ENCODE measurements at regions not wholly inside any gene's neighbourhood (a gene's known extent, or its start where the extent isn't known, plus 50 kb on each side); places are given as distances from the start of the nearest gene placed in this dataset.

DNA sequence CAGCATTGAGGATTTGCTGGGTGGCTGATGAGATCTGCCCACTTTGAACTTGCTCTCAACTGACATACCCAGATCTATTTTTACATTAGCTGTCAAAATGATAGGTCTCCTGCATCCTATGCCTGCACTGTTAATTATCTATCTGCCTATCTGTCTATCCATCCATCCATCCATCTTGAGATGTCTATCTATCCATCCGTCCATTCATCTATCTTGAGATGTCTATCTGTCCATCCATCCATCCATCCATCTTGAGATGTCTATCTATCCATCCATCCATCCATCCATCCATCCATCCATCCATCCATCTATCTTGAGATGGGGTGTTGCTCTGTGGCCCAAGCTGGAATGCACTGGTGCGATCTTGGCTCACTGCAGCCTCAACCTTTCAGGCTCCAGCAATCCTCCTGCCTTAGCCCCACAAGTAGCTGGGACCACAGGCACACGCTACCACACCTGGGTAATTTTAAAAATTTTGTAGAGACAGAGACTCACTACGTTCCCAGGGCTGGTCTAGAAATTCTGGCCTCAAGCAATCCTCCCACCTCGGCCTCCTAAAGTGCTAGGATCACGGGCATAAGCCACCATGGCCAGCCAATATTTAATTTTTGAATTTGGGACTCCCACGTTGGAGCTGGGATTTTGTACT is 159.4 kb upstream of the NSMCE3 start:
- DNase-seq (ENCODE audit: low read depth): no peak

DNA sequence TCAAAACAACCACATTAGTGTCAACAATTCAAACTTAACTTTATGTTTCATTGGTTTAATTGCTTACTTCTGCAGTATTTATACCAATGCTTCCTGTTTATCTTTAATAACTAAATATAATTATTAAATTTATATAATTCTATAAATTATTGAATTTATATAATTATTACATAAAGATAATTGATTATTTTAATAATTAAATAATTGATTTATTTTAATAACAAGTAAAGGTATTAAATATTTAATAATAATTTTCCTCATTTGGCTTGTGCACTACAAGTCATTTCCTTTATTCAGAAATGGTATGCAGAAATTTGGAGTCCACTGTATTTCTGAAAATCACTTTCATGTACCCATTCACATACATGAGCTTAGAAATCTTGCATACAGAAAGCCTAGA is 156.2 kb upstream of the NSMCE3 start:
- DNase-seq (ENCODE audit: low read depth): no peak

DNA sequence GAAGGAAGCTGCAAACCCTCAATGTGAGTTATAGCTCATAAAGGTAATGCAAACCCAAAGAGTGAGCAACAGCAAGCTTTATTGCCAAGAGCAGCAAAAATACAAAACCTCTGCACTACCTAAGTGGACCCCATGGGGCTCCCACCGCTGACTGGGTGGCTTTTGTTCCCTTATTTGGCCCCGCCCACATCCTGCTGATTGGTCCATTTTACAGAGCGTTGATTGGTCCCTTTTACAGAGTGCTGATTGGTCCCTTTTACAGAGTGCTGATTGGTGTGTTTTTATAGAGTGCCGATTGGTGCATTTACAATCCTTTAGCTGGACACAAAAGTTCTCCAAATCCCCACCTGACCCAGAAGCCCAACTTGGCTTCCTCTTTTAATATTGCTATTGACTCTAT is 154.5 kb upstream of the NSMCE3 start:
- no peak for DNase-seq (ENCODE audit: low read depth)

DNA sequence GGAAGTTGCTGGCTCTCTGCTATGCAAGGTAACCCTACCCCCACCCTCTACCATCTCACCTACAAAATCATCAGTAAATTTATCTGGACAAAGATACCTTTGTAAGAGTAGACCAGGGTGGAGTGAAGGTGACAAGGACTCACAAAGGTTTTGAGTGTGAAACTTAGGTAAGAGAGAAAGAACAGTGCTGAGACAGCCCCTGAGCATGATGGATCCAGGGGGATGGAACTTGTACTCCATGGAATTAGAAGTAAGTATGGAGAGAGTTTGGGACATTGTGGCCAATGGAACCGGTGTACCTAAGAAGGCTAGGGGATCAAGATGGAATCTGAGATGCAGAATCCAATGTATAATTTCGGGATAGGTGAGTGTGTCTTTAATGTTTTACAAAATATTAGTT is 153.0 kb upstream of the NSMCE3 start:
- no peak for DNase-seq (ENCODE audit: low read depth)

DNA sequence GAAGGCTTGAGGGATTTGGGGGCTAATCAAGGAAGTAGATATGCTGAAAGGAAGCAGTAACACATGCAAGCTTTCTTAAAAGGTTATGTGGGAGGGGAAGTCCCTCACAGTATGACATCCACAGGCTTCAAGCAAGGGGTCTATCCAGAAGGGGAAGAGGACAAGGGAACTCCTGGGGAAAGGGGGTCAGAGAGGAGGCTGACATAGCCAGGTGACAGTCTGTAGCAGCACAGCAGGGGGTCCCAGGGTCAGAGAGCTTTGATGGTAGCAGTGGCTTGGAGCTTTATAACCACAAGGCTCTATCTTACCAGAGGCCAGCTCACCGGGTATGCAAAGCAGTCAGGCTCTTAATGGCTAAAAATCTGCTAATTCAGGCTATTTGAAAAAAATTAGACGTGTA is 150.6 kb upstream of the NSMCE3 start:
- no peak for DNase-seq (ENCODE audit: low read depth)

DNA sequence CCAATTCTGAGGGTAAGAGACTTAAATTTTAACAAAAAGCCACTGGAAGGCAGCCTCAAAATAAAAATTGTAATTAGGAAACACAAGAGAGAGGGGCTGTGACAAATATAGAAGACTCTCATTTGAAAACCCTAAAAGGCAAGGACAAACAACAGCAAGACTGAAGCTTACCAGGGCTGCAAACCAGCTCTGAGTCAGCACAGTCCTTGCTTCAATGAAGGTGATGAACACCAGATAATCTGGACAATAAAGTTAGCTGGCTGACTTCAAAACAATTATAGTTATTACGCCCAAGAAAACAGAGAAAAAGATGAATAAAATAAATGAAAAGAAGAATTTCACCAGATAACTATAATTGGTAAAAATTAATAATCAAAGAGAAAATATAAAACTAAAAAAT is 149.3 kb upstream of the NSMCE3 start:
- DNase-seq (ENCODE audit: low read depth): no peak

DNA sequence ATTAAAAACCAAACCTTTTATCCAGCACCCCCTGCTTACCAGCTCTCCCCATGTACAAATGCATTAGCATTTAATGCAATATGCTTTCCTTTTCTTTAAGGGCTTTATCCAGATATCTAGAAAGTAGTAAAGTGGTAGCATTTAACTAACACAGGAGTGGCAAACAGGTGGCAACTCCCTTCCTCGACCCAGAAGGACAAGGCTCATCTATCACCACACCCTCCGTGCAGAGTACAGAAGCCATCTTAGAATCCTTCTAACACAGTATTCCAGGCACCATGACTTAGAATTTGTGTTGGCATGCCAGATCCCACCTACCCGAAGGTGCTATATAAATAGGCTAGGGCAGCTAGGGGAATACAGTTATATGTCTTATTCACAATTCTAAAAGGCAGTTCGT is 148.6 kb upstream of the NSMCE3 start:
- no peak for DNase-seq (ENCODE audit: low read depth)

DNA sequence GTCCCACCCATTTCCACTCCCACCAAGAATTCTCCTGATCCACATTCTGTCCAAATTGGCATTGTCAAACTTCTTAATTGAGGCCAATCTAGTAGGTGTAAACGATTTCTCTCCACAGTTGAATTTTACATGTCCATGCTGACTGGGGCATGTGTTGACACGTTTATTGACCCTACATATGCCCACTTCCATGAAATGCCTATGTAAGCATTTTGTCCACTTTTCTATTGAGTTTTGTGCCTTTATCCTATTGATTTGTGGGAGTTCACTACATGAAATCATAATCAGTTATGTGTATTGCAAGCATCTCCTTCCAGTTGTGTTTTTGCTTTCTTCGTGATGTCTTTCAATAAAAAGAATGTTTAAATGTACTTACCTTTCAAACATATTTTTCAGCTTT is 141.7 kb upstream of the NSMCE3 start:
- no peak for DNase-seq (ENCODE audit: low read depth)

DNA sequence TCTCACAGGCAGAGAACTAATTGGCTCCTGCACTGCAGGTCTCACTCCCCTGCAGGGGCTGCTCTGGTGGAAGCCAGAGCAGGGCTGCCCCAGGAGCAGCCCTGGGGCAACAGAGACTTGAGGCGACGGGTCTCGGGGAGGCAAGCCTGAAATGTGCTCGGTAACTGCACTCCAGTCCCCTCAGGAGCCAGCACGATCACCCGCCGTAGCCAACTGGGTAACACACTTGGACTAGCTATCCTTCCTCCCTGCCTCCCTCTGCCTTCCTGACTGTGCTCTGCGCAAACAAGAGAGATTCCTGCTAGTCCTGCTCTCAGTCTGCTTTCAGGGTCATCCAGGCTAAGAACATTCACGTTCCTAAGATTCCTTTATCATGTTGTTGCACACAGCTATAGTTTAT is 140.7 kb upstream of the NSMCE3 start:
- DNase-seq (ENCODE audit: low read depth): no peak

DNA sequence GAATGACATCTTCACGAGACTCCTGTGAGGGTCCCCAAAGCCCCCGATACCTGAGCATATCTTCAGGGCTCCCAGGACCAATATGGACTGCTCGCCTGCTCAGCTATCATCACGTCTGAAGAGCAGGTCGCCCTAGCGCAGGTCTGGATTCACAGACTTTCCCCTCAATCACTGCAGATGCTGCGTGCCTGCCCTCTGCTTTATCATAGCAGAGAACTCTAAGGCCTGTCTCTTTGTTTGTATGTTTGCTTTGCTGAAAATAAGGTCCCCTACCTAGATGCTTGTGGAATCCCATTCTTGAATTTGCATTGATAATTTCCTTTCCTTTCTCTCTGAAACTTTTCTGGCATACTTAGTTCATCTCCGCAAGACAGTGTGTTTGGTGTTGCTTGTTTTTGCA is 140.3 kb upstream of the NSMCE3 start:
- no peak for DNase-seq (ENCODE audit: low read depth)

DNA sequence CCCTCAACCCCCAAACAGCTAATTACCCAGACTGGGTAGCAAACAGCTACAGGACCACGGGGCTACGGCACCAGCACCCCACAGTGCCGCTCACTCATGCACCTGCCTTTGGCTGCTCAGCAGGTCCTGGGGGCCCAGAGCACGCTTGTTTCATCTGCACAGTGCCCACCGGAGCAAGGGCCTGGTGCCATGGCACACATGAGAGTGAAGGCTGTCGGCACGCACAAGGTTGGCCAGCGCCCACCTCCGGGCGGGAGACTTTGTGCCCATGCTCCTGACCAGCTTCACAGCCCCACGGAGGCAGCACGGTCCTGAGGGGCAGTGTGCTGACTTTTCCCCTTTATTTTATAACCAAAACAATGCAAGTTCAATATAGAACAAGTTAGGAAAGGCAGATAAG is 135.9 kb upstream of the NSMCE3 start:
- DNase-seq (ENCODE audit: low read depth): no peak

DNA sequence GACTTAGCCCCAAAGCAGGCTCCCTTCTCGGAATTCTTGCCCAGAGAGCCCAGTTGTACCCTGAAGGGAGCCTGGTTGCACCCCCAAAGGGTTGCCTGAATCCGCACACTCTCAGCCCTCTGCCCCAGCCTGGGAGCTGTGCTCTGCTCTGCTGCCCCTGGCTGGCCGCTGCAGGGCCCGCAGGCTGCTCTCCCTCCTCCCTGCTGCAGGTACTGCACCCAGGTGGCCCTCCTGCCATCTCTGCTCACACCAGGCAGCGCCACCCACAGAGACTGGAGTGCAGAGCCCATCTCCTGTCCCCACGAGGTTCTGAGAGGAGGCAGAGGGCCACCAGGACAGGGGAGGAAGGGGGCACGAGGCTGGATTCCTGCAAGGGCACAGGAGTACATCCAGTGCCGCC is 134.2 kb upstream of the NSMCE3 start:
- DNase-seq (ENCODE audit: low read depth): no peak

DNA sequence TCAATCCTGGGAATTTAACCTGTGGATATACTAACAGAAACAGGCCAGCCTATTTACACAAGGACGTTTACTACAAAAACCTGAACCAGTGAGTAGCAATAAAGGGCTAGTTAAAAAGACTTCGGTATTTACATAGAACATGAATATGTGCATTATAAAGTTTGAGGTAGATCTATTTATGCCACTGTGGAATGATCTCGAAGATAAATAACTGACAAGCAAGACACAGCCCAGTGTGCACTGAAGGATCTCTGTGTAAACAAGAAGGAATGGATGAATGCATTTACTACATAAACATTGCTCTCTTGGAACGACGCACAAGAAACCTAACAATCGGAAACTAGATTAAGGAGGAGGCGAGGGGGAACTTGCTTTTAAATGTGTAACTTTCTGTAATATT is 132.0 kb upstream of the NSMCE3 start:
- no peak for DNase-seq (ENCODE audit: low read depth)

DNA sequence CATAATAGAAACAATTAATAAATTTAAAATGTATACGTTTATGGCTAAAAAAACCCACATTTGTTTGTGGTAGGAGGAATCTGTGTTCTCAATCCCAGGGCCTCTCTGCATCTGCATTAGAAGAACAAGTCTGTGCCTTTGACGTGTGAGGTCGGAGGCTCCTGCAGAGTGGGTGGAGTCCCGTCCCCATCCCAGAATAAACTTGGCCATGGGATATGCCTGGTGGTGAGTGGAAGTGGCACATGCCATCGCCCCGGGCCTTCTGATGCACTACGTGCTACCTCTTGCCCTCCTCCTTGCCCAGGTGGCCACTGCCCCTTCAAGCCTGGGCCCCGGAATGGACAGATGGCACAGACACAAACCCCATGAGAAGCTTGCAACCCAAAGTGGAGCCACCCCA is 131.1 kb upstream of the NSMCE3 start:
- no peak for DNase-seq (ENCODE audit: low read depth)

DNA sequence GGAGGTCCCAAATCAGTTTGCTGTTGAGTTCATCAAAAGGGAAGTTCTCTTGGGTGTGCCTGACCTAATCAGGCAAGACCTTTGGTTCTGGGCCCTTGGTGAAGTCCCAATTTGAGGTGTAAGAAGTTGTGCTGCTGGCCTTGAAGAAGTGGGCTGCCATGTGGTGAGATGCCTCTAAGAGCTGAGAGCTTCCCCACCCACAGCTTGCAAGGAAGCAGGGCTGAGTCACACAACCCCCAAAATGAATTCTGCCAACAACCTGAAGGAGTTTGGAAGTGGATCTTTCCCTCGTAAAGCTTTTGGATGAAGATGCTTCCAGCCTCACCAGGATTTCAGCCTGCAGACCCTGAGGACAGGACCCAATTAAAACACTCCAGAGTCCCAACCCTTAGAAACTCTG is 129.3 kb upstream of the NSMCE3 start:
- DNase-seq (ENCODE audit: low read depth): no peak

DNA sequence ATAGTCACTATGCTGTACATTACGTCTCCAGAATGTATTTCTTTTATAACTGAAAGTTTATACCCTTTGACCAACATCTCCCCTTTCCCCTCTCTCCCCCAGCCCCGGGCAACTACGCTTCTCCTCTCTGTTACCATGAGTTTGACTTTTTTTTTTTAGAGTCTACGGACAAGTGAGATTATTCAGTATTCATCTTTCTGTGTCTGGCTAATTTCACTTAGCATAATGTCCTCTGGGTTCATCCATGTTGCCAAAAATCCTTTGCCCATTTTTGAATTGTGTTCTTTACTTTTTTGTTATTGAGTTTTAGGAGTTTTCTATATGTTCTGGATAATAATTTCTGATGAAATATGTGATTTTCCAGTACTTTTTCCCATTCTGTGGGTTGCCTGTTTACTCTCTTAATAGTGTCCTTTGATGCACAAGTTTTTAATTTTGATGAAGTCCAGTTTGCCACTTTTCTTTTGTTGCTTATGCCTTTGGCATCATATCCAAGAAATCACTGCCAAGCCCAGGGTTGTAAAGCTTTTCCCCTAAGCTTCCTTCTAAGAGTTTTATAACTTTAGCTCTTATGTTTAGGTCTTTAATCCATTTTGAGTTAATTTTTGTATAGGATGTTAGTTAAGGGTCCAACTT is 126.7 kb upstream of the NSMCE3 start:
- no peak for DNase-seq (ENCODE audit: low read depth)

DNA sequence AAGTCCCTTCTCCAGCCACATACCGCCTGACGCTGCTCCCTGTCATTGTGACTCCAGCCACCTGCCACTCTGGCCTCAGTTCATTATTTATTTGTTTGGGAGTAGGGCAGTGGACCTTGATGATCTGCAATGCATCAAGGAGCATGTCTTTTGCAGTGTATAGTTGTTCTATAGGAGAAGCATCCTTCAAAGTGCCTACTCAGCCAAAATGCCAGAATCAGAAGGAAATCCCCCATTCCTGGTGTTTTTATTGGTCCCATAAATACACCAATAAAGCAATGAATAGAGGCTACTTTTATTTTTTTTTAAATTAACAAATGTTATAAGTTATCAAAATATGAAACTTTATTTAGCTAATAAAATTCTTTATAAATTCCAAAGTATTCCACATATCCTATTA is 123.8 kb upstream of the NSMCE3 start:
- DNase-seq (ENCODE audit: low read depth): no peak

DNA sequence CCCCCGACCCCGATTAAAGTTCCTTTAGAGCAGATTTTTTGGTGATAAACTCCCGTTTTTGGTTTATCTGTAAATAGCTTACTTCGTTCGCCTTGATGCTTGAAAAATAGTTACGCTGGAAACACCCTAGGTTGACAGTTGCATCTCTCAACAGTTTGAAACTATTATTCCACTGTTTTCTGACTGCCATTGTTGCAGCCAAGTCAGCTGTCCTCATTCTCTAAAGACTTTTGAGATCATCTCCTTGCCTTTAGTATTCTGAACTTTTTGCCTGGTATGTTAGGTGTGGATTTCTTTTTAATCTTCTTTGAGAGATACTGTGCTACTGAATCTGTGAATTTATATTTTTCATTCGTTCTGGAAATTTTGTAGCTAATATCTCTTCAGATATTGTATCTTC is 122.7 kb upstream of the NSMCE3 start:
- DNase-seq (ENCODE audit: low read depth): no peak

DNA sequence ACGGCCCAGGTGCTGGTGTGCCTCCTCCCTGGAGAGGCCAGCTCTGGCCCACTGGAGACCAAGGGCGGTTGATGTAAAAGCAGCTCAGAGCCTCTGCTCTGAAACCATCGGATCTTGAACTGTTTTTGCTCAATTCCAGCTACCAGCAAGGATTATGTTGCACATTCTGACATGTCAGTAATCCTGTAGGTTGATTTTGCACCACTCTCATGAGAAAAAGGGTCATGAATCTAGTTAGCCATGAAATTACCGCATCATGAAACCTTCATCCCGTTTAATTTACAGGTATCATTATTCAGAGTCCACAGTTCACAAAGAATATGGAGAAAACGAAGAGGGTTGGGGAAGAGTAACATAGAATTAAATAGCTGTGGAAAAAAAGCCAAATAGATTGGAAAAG is 120.4 kb upstream of the NSMCE3 start:
- DNase-seq (ENCODE audit: low read depth): no peak

DNA sequence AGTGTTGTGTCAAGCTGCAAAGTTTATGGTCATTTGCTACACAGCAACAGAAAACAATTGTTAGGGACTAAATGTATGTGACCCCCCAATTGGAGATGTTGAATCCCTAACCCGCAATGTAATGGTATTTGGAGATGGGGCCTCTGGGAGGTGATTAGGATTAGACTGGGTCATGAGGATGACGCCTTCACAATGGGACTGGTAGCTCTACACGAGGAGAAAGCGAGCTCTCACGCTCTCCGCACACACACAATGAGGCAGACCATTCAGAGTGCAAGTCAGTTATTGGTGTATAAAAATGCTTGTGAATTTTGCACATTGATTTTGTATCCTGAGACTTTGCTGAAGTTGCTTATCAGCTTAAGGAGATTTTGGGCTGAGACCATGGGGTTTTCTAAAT is 116.9 kb upstream of the NSMCE3 start:
- no peak for DNase-seq (ENCODE audit: low read depth)

DNA sequence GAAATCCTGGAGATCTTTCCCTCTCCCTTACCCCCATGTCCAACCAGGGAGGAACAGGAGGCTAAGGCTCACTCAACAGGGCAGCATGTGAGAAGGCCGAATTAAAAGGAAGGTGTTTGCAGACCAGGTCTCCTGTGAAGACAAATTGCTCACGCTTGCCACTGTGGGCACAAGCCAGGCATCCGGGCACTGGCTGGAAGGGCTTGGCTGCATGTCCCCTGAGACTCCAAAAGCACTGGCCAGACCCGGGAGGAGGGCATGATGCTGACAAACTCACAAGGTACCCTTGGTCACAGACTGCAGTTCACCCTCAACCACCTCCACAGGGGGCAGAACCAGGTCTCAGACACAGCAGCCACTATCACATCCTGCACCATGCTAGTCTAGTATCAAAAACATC is 113.7 kb upstream of the NSMCE3 start:
- no peak for DNase-seq (ENCODE audit: low read depth)

DNA sequence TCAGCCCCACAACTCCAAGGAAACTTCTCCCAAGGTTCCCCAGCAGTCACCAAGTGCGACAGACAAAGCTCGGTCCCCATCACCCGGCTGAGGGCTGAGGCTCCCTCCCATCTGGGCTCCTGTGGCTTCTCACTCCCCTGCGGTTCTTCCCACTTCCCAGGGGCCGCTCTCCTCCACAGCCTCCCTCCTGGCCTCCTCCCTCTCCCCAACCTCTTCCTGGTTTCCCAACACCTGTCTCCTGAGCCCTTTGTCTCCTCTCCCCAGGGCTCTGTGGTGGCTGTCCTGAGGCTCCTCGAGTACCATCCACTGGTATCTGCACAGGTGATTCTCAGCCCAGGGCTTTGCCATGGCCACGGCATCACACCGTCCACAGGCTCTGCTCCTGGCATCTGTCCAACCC is 113.2 kb upstream of the NSMCE3 start:
- no peak for DNase-seq (ENCODE audit: low read depth)

DNA sequence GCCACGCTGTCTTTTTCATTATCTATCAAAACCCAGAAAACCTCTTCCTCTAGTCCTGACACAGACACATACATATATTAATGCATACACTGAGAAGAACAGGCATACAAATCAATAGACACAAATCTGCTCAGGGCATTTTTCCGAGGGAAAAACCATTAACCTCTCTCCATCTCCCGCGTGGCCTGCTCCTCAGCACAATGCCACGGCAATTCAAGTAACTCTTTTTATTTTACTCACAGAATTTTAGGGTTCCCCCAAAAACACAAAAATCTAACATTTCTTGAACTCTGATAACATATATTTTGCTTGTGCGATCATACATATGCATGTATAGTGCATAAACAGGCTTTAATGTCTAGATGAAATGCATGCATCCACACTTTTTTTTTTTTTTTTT is 110.8 kb upstream of the NSMCE3 start:
- DNase-seq (ENCODE audit: low read depth): no peak

DNA sequence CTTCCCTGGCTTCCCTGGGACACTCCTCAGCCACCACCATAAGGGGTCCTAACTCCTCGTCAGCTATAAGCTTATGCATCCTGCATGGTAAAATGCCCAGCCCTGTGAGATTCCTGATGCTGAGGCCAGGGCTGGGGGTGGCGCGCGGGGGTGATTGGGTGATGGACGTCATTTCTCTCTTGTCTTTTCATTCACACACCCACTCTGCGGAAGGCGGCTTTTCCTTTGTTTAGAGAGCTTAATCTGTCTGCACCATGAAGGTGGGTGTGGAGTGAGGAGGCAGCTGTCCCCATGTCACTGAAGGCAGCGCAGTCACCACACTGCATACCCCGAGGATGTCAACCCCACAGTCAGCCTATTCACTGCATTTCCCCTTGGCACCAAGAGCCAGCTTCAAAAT is 110.0 kb upstream of the NSMCE3 start:
- no peak for DNase-seq (ENCODE audit: low read depth)
